ENCODE measurements at regions not wholly inside any gene's neighbourhood (a gene's known extent, or its start where the extent isn't known, plus 50 kb on each side); places are given as distances from the start of the nearest gene placed in this dataset.

DNA sequence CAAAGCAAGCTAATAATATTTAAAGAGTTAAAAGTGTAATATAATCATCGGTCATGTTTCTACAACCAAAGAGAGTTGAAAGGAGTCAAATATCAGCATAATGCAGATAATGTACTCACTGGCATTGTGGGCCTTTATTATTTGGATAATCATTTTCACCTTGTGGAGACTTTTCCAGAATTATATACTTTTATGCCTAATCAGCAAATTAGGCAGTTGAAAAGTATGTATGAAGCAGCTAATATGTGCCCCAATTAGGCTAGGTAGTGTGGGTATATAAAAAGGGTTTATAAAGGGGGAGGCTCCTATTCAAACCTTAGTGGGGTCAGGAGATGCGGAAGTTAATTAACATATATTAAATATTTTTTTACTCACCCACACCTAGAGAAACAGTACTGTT, 102.8 kb upstream of the HNRNPU start:
- Mint-ChIP-seq H3K27ac (no peak overlapping the region), H3K36me3 (ENCODE audit: insufficient read depth) (peaks cover 2% of the 10 kb centered on the region), H3K4me3 (ENCODE audit: low read depth) (no peak overlapping the region), H3K27me3 (no peaks in the 10 kb centered on the region), H3K4me1 (ENCODE audit: low read depth) (peaks cover 32% of the 10 kb centered on the region), H3K9me3 (ENCODE audit: low read depth) (no peaks in the 10 kb centered on the region)
- TF ChIP-seq, protein P1, sequence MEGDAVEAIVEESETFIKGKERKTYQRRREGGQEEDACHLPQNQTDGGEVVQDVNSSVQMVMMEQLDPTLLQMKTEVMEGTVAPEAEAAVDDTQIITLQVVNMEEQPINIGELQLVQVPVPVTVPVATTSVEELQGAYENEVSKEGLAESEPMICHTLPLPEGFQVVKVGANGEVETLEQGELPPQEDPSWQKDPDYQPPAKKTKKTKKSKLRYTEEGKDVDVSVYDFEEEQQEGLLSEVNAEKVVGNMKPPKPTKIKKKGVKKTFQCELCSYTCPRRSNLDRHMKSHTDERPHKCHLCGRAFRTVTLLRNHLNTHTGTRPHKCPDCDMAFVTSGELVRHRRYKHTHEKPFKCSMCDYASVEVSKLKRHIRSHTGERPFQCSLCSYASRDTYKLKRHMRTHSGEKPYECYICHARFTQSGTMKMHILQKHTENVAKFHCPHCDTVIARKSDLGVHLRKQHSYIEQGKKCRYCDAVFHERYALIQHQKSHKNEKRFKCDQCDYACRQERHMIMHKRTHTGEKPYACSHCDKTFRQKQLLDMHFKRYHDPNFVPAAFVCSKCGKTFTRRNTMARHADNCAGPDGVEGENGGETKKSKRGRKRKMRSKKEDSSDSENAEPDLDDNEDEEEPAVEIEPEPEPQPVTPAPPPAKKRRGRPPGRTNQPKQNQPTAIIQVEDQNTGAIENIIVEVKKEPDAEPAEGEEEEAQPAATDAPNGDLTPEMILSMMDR (IDR thresholded peaks at IDR 0.05; ENCODE audit: unreplicated experiment) = no peak
- DNase-seq (ENCODE audit: low spot score, unreplicated experiment) = no peak

GRCh38 chr1:244965185-244966030, 101.1 kb upstream of the HNRNPU start:
- Mint-ChIP-seq H3K4me3 (ENCODE audit: low read depth) (no peak overlapping the region), H3K27me3 (no peaks in the 10 kb centered on the region), H3K27ac (peak overlapping the region; percentile 56), H3K36me3 (ENCODE audit: insufficient read depth) (no peaks in the 10 kb centered on the region), H3K4me1 (ENCODE audit: low read depth) (peaks cover 26% of the 10 kb centered on the region), H3K9me3 (ENCODE audit: low read depth) (no peaks in the 10 kb centered on the region)
- TF ChIP-seq, protein P1 (IDR thresholded peaks at IDR 0.05; ENCODE audit: unreplicated experiment) = no peak
- DNase-seq (ENCODE audit: low spot score, unreplicated experiment) = no peak

GRCh38 chr1:244964112-244964971, 100.0 kb upstream of the HNRNPU start:
- H3K4me3 Mint-ChIP-seq (ENCODE audit: low read depth) = no peak overlapping the region
- no peak for DNase-seq (ENCODE audit: low spot score, unreplicated experiment)
- peaks cover 24% of the 10 kb centered on the region for H3K4me1 Mint-ChIP-seq (ENCODE audit: low read depth)
- H3K27ac Mint-ChIP-seq = peak overlapping the region; percentile 87
- no peaks in the 10 kb centered on the region for H3K9me3 Mint-ChIP-seq (ENCODE audit: low read depth)
- no peaks in the 10 kb centered on the region for H3K36me3 Mint-ChIP-seq (ENCODE audit: insufficient read depth)
- TF ChIP-seq, protein P1 (IDR thresholded peaks at IDR 0.05; ENCODE audit: unreplicated experiment) = no peak
- no peaks in the 10 kb centered on the region for H3K27me3 Mint-ChIP-seq

DNA sequence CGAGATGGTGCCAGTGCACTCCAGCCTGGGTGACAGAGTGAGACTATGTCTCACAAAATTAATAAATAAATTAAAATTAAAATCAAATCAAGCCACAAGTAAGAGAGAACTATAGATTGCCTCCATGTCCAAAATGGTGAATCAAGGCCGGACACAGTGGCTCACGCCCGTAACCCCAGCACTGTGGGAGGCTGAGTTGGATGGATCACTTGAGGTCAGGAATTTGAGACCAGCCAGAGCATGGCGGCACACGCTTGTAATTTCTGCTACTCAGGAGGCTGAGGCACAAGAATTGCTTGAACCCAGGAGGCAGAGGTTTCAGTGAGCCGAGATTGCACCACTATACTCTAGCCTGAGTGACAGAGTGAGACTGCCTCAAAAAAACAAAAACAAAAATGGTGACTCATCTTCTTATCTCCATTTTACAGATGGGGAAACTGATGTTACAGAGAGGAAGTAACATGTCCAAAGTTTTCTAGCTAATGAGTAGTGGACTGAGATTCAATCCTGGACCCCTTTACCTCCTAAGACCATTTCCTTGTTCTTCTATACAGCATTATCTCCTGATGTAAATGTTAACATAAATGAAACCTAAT, 99.0 kb upstream of the HNRNPU start:
- TF ChIP-seq, protein P1 (IDR thresholded peaks at IDR 0.05; ENCODE audit: unreplicated experiment) = no peak
- Mint-ChIP-seq H3K27ac (no peak overlapping the region), H3K4me3 (ENCODE audit: low read depth) (no peak overlapping the region), H3K9me3 (ENCODE audit: low read depth) (no peaks in the 10 kb centered on the region), H3K36me3 (ENCODE audit: insufficient read depth) (no peaks in the 10 kb centered on the region), H3K27me3 (no peaks in the 10 kb centered on the region), H3K4me1 (ENCODE audit: low read depth) (peaks cover 16% of the 10 kb centered on the region)
- DNase-seq (ENCODE audit: low spot score, unreplicated experiment) = no peak

- H3K36me3 Mint-ChIP-seq (ENCODE audit: insufficient read depth) = no peaks in the 10 kb centered on the region
- no peak for DNase-seq (ENCODE audit: low spot score, unreplicated experiment)
- H3K9me3 Mint-ChIP-seq (ENCODE audit: low read depth) = no peaks in the 10 kb centered on the region
- H3K27ac Mint-ChIP-seq = no peak overlapping the region
- peaks cover 13% of the 10 kb centered on the region for H3K4me1 Mint-ChIP-seq (ENCODE audit: low read depth)
- TF ChIP-seq, protein P1 (IDR thresholded peaks at IDR 0.05; ENCODE audit: unreplicated experiment) = no peak
- no peaks in the 10 kb centered on the region for H3K27me3 Mint-ChIP-seq
- no peak overlapping the region for H3K4me3 Mint-ChIP-seq (ENCODE audit: low read depth)
Observed at GRCh38 chr1:244962130-244962529, 97.8 kb upstream of the HNRNPU start.

Measured in progenitor cell of endocrine pancreas (in vitro differentiated cells).